VCaP (cell line): ENCODE measurements at regions not wholly inside any gene's neighbourhood (a gene's known extent, or its start where the extent isn't known, plus 50 kb on each side); places are given as distances from the start of the nearest gene placed in this dataset.

Experiments
- H3K27ac ChIP-seq: fragments of 450-650 bp; 2 replicates; pipeline ENCODE4 v1.5.1; 2017
- TF ChIP-seq, protein P1 (sequence below): fragments of 450-650 bp; conservative IDR thresholded peaks from 2 replicates; pipeline ENCODE4 v1.5.1; 2017; ENCODE audit warnings: mild to moderate bottlenecking, moderate library complexity

GRCh38 chr12:74801625-74802024 is 264.0 kb downstream of the ATXN7L3B start:
- TF ChIP-seq, protein P1, sequence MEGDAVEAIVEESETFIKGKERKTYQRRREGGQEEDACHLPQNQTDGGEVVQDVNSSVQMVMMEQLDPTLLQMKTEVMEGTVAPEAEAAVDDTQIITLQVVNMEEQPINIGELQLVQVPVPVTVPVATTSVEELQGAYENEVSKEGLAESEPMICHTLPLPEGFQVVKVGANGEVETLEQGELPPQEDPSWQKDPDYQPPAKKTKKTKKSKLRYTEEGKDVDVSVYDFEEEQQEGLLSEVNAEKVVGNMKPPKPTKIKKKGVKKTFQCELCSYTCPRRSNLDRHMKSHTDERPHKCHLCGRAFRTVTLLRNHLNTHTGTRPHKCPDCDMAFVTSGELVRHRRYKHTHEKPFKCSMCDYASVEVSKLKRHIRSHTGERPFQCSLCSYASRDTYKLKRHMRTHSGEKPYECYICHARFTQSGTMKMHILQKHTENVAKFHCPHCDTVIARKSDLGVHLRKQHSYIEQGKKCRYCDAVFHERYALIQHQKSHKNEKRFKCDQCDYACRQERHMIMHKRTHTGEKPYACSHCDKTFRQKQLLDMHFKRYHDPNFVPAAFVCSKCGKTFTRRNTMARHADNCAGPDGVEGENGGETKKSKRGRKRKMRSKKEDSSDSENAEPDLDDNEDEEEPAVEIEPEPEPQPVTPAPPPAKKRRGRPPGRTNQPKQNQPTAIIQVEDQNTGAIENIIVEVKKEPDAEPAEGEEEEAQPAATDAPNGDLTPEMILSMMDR = no peak
- no peak overlapping the region for H3K27ac ChIP-seq

- TF ChIP-seq, protein P1 = no peak
- H3K27ac ChIP-seq = no peak overlapping the region
Measured at GRCh38 chr12:74816398-74817175, 279.0 kb downstream of the ATXN7L3B start.

DNA sequence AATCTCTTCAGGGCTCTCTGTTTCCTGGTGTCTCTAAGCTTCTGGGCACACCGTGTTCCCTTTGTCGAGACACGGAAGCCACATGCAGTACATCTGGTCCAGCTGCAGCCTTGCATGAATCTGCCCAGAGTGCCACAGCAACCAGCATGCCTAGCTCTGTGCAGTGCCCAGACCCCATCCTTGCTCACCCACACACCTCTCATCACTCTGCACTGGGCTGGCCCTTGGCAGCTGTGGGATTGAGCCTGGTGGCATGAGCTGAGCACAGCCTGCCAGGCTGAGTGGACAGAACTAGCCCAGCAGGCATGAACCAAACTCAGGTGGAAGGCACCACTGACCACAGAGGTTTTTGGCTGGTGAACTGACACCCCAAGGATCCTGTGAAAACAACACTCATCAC is 279.9 kb downstream of the ATXN7L3B start:
- no peak overlapping the region for H3K27ac ChIP-seq
- TF ChIP-seq, protein P1 = no peak

GRCh38 chr12:74818412-74818811 is 280.8 kb downstream of the ATXN7L3B start:
- H3K27ac ChIP-seq = peak overlapping the region; percentile 51; the same call in 1 of the 2 replicates
- TF ChIP-seq, protein P1 = no peak

- TF ChIP-seq, protein P1 = no peak
- peak overlapping the region; percentile 51 for H3K27ac ChIP-seq
Measured at GRCh38 chr12:74820324-74820723, 282.7 kb downstream of the ATXN7L3B start.

- H3K27ac ChIP-seq = no peak overlapping the region
- TF ChIP-seq, protein P1 = no peak
Measured at GRCh38 chr12:74836567-74836966, 298.9 kb downstream of the ATXN7L3B start.

DNA sequence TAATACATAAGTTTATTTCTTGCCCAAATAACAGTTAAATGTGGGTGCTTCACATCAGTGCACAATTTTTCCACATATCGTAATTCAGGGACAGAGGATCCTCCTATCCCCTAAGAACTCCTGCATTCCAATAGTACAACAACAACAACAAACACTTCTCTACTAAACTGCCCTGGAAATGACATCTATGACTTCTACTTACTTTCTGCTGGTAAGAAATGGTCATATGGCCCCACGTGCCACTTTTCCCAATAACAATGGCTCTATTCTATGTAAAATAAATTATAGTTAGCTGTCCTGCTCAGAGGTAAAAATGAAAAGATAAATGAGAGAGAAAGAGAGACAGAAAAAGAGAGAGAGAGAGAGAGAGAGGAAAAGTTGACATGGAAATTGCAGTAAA is 308.5 kb downstream of the ATXN7L3B start:
- no peak overlapping the region for H3K27ac ChIP-seq
- TF ChIP-seq, protein P1 = no peak
